HG03025 (cell line): ENCODE measurements at regions not wholly inside any gene's neighbourhood (a gene's known extent, or its start where the extent isn't known, plus 50 kb on each side); places are given as distances from the start of the nearest gene placed in this dataset.
"Not testable (repeated sequence)": the region's sequence is repeated elsewhere in the genome, so short reads cannot be mapped to it uniquely, and the experiment has no call there.

Source experiments
- ATAC-seq: cut with Tn5 transposase; IDR thresholded peaks from one replicate; pipeline ENCODE4 v1.9.1; 2021; ENCODE audit warnings: mild to moderate bottlenecking, moderate library complexity; ENCODE audit not compliant: unreplicated experiment, low FRiP score

DNA sequence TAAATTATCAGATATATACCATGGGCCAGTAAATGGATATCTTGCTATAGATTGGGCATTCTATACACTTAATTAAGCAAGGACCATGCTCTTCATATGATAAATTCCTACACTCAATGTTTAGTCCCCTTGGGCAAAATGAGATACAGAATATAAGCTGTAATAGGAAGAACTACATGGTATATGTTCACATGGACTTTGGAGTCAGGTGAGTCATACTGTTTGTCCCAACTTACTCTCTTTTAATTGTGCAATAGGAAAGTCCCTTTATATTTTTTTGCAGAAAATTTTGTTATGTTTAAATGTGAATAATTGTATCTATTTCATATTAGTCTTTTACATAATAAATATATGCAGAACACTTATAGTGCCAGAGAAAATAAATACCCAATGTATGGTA, 820.2 kb upstream of the ADAMTS5 start:
- ATAC-seq, result no peak

DNA sequence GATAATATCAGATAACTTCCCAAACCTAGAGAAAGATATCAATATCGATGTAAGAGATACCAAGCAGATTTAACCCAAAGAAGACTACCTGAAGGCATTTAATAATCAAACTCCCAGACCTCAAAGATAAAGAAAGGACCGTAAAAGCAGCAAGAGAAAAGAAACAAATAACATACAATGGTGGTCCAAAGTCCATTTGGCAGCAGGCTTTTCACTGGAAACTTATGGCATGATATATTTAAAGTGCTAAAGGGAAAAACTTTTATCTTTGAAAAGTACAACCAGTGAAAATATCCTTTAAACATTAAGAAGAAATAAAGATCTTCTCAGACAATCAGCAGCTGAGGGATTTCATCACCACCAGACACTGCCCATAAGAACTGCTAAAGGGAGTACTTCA, 812.7 kb upstream of the ADAMTS5 start:
- ATAC-seq, result no peak

DNA sequence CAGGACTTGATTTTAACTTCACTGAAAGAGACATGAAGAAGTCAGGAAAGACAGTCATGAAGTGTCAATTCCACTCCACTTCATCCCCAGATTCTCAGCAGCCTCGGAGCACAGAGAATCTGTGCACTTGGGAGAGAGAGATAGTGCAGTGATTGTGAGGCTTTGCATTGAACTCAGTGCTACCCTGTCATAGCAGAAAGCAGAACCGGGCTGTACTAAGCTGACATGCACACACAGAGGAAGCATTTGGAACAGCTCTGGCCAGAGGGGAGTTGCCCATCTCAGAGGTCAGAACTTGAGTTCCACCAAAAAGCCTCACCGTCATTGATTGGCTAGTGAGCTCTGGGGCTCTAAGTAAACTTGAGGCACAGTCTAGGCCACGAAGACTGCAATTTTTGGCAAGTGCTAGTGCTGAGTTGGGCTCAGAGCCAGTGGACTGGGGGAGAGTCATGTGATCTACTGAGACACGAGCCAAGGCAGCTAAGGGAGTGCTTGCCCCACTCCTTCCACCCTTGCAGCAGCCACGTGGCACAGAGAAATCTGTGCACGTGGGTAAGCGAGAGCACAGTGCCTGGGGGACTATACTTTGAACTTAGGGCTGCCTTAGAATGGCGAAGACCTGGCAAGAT, 810.2 kb upstream of the ADAMTS5 start:
- ATAC-seq, result no peak

DNA sequence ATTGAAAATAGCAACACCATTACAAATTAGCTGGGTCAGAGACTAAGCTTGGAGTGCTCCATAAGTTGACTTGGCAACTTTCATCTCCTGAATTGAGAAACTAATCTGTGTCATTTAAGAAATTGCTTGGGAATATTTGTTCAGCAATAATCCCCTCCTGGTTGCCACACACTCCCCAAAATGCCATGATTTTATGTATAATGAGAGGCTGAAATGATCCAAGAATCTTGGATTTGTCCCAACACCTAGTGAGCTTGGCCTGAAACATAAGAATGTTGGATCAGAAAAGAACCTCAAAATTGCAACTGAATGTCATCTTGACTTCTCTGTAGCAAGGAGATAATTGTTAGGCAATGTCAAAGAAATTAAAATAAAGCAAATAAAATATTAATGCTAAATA, 805.9 kb upstream of the ADAMTS5 start:
- ATAC-seq, result no peak

DNA sequence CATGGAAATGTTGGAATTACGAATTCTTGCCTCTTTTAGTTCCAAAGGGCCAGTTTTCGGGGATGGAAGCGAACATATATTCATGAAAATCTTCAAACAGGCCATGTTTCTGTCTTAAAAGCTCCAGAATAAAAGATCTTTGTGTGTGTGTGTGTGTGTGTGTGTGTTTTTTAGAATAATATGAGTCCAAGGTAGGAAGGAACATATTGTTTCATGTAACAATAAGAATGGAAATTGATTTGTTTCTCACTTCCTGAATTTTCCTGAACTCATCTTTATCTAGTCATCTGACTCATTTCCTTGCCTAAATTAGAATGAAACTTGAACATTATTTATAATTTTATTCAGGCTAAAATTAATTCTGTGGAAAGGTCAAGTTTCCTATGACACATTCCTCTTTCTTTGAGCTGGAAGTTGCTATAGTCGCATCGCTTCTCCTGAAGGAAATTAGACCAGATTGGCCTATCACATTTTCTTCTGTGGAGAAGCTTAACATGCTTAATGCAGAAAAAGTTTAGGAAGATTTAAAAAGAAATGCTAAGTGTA, 805.1 kb upstream of the ADAMTS5 start:
- ATAC-seq, result no peak

DNA sequence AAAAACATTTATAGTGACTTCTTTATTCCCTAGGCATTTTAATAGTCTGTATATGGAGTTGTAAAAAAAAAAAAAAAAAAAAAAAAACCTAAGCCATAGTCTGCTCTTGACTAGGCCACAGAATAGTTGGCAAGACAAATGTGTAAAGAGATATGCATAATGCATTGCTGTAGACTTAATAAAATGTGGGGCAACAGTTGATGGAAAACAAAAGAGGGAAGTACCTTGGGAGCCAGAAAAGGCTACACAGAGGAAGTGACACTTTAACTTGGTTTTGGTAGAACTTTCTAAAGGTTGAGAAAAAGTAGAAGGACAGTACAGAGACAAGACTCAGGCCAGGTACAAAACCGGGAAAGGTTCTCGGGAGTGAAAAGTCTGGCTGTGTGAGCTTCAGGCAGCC, 802.9 kb upstream of the ADAMTS5 start:
- ATAC-seq, result no peak

DNA sequence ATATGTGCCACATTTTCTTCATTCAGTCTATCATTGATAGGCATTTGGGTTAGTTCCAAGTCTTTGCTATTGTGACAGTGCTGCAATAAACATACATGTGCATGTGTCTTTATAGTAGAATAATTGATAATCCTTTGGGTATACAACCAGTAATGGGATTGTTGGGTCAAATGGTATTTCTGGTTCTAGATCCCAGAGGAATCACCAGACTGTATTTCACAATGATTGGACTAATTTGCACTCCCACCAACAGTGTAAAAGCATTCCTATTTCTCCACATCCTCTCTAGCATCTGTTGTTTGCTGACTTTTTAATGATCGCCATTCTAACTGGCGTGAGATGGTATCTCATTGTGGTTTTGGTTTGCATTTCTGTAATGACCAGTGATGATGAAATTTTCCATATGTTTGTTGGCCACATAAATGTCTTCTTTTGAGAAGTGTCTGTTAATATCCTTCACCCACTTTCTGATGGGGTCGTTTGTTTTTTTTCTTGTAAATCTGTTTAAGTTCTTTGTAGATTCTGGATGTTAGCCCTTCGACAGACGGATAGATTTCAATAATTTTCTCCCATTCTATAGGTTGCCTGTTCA, 801.3 kb upstream of the ADAMTS5 start:
- ATAC-seq, result not testable (repeated sequence)

DNA sequence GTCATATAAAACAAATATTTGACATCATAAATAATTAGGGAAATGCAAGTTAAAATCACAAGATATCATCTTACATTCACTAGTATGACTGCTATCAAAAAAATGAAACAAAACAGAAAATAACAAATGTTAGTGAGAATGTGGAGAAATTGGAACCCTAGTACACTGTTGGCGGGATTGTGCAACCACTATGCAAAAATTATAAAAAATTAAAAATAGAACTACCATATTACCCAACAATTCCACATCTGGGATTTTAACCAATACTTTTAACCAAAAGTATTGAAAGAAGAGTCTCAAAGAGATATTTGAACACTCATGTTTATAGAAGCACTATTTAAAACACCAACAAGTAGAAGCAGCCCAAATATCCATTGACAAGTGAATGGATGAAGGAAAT, 797.2 kb upstream of the ADAMTS5 start:
- ATAC-seq, result no peak

DNA sequence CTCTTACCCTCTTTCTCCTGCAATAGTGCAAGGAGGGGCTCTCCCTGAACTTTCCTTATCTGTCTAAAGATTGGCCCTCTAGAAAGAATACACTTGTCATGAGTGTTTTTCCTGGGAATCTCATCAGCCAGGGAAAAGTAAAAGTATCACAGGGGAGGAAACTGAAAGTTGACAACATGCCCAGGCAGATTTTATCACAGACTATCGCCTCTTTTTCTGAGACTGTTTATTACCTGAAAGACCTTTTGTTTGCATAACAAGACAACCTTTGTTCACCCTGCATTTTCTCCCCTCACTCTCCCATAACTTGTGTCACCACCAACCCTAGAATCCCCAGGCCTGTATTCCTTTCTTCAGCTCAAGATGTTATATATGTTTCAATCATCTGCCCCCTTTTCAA, 794.7 kb upstream of the ADAMTS5 start:
- ATAC-seq, result no peak

DNA sequence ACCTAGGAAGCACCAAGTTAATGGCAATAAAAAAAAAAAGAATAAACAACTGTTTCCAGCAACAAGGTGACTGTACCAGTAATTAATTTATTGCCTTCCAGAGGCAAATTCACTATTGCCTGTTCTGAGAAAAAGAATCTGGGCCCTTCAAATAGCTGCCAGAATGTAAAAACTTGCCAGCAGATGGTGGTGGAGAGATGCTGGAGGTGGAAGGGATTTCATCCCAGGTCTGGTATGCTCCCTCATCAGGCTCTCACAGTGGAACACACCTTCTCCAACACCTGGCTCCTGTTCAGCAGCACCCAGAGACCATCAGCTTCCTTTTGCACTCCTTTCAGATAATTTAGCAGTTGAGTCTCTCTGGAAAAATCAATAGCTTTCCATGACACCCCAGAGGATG, 792.9 kb upstream of the ADAMTS5 start:
- ATAC-seq, result no peak

DNA sequence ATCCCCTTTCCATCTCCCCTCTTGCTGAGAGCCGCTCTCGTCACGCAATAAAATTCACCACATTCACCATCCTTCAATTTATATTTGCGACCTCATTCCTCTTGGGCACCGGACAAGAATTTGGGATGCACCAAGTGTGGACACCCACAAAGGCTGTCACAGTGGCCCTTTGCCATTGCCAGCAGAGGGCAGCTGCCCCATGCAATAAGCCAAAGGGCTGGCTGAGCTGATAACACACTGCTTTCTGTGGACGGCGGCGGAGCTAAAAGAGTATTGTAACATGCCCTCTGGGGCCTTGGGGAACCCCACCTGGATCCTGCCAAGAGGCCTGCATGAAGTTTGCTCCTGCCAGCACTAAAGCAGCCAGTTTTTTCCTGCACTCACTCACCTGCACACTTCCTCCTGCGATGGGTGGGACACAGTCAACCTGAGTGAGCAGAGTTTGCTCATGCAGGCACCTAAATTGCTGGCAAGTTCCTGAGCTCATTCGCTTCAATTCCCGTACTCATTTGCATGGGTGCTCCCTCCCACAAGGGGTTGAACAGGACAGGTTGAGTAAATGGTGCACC, 792.3 kb upstream of the ADAMTS5 start:
- ATAC-seq, result no peak

DNA sequence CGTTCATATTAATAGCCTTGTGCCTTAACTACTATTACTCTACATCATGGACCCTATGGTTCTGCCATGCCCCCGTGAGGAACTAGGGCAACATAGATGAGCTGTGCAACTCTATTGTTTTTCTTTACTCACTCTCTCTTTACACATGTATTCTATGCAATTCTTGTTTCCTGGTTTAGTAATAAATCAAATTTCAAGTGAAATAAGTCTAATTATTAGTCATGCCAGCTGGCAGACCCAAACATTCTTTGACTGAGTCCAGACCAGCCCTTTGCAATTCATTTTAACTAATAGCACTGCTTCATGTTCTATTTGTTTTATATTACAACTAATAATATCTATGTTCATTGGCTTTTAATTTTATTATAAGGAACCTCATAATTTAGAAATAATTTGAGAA, 789.3 kb upstream of the ADAMTS5 start:
- no peak for ATAC-seq

DNA sequence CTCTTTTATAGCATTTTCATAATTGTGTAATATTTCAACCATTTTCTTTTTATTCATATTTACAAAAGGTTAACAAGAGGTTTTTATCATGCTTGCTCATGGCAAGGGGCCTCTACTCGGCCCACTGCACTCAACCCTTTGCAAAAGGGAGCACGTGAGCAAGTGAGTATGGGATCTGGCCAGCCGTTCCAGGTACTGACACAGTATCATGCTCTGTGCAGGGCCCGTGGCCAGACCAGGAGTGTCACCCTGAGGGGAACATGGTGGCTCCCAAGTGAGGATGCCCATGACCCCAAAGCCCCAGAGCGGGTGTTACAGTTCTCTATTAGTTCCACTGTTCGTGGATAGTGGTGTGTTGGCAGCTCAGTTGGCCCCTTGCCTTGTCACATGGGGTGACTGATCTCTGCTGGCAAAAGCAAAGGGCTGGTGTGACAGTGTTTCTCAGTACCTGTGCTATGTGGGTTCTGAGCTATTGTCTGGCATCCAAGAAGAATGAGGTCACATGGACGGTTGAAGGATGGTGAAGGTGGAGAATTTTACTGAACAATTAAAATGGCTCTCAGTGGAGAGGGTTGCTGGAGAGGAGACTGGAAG, 777.2 kb upstream of the ADAMTS5 start:
- ATAC-seq, result no peak

DNA sequence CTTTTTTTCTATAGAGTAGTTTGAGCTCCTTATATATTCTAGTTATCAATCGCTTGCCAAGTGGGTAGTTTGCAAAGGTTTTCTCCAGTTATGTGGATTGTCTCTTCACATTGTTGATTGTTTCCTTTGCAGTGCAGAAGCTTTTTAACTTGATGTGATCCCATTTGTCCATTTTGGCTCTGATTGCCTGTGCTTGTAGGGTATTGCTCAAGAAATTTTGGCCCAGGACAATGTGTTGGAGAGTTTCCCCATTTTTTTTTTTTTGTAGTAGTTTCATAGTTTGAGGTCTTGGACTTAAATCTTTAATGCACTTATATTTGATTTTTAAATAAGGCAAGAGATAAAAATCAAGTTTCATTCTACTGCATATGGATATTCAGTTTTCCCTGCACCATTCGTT, 774.8 kb upstream of the ADAMTS5 start:
- no peak for ATAC-seq

DNA sequence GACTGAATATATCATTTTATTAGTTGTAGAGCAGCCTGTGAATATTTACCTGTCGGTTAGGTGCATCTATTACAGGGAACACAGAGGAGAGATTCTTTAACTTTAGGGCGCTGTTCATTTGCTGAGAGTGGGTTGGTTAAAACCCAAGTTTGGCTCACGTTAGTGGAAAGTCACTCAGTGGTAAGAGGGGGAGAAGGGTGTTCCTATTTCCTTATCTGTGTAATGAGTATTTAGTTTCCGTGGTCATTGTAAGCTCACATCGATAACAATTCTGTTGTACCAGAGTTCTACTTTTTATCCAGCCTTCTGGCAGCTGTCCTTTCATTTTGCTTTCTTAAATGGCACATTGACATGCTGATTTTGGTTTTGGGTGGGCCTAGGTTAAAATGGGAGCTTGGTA, 773.2 kb upstream of the ADAMTS5 start:
- no peak for ATAC-seq

DNA sequence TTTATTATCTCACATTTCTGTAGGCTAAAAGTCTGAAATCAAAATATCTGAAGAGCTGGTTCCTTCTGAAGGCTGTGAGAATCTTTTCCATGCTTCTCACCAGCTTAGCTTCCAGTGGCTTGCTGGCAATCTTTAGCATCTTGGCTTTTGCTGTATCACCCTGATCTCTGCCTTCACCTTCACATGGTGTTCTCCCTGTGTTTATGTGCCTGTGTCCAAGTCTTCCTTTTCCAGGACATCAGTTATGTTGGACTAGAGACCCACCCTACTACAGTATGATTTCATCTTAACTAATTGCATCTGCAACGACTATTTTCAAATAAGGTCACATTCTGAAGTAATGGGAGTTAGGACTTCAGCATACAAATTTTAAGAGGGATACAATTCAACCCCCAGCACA, 772.3 kb upstream of the ADAMTS5 start:
- ATAC-seq, result no peak

DNA sequence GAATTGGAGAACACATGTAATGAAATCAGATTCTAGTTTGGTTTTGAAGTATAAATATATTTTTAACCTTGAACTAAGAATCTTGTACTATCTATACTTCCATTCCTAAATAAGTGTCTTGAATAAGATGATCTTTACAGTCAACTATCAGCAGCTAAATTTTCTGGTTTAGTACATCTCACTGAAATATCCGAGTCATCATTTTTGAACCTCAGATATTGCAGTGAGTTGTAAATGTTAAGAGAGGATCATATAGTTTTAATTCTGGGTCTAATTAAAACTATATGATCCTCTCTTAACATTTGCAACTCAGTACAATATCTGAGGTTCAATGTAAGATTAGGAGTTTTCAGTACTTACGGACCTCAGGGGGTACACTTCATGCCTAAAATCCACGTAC, 768.8 kb upstream of the ADAMTS5 start:
- ATAC-seq, result no peak

DNA sequence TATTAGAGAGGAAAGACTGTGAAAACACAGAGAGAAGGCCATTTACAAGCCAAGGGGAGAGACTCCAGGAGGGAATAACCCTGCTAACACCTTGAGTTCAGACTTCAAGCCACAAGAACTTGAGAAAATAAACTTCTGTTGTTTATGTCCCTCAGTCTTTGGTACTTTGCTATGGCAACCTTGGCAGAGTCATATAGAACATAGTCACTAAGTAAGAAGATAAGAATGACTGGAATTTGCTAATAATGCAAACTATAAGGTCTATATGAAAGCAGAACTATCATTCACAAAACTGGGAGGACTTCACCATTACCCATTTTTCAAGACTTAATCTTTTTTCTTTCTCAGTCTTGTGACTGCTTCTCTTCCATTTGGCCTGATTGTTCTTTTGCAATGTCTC, 767.3 kb upstream of the ADAMTS5 start:
- no peak for ATAC-seq

DNA sequence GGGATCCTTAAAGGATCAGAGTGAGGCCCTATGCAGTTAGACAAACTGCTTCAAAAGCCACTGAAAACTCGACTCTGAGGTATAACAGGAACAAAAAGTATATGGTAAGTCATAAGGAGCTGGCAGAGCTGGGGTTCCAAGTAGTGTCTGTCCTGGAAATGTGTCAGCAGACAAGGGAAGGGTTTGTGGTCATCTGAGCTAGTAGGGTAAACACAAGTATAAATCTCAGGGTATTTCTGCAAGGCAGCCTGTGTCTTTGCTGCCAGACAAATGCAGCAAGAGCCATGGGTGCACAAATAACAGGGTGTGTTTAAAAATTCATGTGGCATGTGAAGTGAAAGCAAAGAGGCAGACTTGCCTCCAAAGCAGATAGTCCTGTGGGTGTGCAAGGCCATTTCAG, 759.0 kb upstream of the ADAMTS5 start:
- no peak for ATAC-seq

DNA sequence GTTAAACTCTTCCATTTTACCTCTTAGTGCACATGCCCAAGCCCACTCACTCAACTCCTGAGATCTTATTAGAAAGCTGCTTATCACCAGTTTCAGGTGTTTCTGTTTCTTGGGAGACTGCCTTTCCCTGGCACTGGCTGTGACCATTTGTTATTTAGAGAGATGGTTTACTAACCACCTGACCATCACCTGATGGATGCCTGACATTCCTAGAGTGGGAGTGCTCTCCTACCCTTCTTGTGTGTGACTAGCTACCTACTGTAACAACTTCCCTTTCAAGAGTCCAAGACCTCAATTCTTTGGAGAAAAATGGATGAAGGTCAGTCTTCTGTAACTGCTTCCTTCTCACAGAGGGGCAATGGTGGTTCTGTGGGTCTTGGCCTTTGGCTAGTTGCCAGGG, 755.2 kb upstream of the ADAMTS5 start:
- ATAC-seq, result no peak

DNA sequence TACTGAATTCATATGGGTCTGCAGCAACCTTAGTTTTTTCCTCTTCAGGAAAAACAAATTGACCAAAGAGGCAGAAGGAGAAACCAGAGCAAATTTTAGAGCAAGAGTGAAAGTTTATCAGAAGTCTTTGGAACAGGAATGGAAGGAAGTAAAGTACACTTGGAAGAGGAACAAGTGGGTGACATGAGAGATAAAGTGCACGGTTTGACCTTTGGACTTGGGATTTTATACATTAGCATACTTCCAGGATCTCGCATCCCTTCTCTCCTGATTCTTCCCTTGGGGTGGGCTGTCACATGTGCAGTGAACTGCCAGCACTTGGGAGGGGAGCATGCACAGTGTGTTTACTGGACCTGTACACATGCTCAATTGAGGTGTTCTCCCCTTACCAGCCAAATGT, 754.8 kb upstream of the ADAMTS5 start:
- ATAC-seq, result no peak

DNA sequence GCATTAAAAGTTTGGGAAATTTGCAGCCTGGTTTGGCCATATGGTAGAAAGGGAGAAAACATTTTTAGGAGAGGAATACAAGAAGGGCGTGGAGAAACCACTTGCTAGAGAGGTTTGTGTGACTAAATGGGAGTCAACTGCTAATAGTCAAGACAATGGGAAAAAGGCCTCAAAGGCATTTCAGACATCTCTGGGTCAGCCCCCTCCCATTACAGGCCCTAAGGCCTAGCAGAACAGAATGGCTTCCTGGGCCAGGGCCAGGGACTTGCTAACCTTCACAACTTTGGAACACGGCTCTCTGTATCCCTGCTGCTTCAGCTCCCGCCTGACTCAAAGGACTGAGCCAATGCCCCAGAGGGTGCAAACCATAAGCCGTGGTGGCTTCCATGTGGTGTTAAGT, 752.3 kb upstream of the ADAMTS5 start:
- no peak for ATAC-seq
